Hepatocyte (in vitro differentiated cells): ENCODE measurements at regions not wholly inside any gene's neighbourhood (a gene's known extent, or its start where the extent isn't known, plus 50 kb on each side); places are given as distances from the start of the nearest gene placed in this dataset.

Experiments used
- DNase-seq: peaks from one replicate; pipeline ENCODE4 v3.0.0-alpha.2; 2016; ENCODE audit warnings: low spot score
- H2AFZ ChIP-seq: fragments of 200-600 bp; sonication (generic); 2 replicates; pipeline ENCODE4 v1.6.0; 2016; ENCODE audit warnings: antibody characterized with exemption, mild to moderate bottlenecking
- H3K27ac ChIP-seq: fragments of 200-600 bp; sonication (generic); 2 replicates; pipeline ENCODE4 v1.5.1; 2016; ENCODE audit warnings: mild to moderate bottlenecking
- H3K27me3 ChIP-seq: fragments of 200-600 bp; sonication (generic); 2 replicates; pipeline ENCODE4 v1.6.1; 2016
- H3K36me3 ChIP-seq: fragments of 200-600 bp; sonication (generic); replicated peaks from 2 replicates; pipeline ENCODE4 v1.5.1; 2016; ENCODE audit warnings: low read depth; ENCODE audit not compliant: insufficient read depth
- H3K4me1 ChIP-seq: fragments of 200-600 bp; sonication (generic); 2 replicates; pipeline ENCODE4 v1.5.1; 2016; ENCODE audit warnings: mild to moderate bottlenecking, moderate library complexity; ENCODE audit not compliant: insufficient read depth
- H3K4me2 ChIP-seq: fragments of 200-600 bp; sonication (generic); 2 replicates; pipeline ENCODE4 v1.6.0; 2016
- H3K4me3 ChIP-seq: fragments of 200-600 bp; sonication (generic); 2 replicates; pipeline ENCODE4 v1.5.1; 2016; ENCODE audit warnings: mild to moderate bottlenecking
- H3K79me2 ChIP-seq: fragments of 200-600 bp; sonication (generic); 2 replicates; pipeline ENCODE4 v1.6.0; 2017; ENCODE audit warnings: mild to moderate bottlenecking
- H3K9me2 ChIP-seq: fragments of 200-600 bp; sonication (generic); replicated peaks from 2 replicates; pipeline ENCODE4 v1.6.0; 2017; ENCODE audit warnings: mild to moderate bottlenecking; ENCODE audit not compliant: insufficient read depth
- H3K9me3 ChIP-seq: fragments of 200-600 bp; sonication (generic); 2 replicates; pipeline ENCODE4 v1.5.1; 2016; ENCODE audit warnings: low read depth, mild to moderate bottlenecking
- H4K20me1 ChIP-seq: fragments of 200-600 bp; sonication (generic); 2 replicates; pipeline ENCODE4 v1.6.0; 2016; ENCODE audit warnings: mild to moderate bottlenecking; ENCODE audit not compliant: insufficient read depth, poor library complexity, severe bottlenecking
- CTCF ChIP-seq: fragments of 200-600 bp; sonication (generic); IDR thresholded peaks from 2 replicates; pipeline ENCODE4 v1.5.1; 2016; ENCODE audit warnings: antibody characterized with exemption, mild to moderate bottlenecking; ENCODE audit not compliant: poor library complexity
- EZH2 ChIP-seq: fragments of 200-600 bp; sonication (generic); IDR thresholded peaks from 2 replicates; pipeline ENCODE4 v1.6.1; 2016; ENCODE audit warnings: antibody characterized with exemption, mild to moderate bottlenecking, borderline replicate concordance
- EZH2phosphoT487 ChIP-seq: fragments of 200-600 bp; sonication (generic); IDR thresholded peaks from one replicate; pipeline ENCODE4 v1.6.1; 2018; ENCODE audit warnings: antibody characterized with exemption, mild to moderate bottlenecking, low read depth, moderate library complexity; ENCODE audit not compliant: unreplicated experiment, severe bottlenecking
- WGBS: methylation state at CpG from one replicate; pipeline ENCODE4 v1.1.6; 2016; ENCODE audit warnings: low lambda C conversion rate; ENCODE audit errors: missing lambda C conversion rate; 5-methylcytosine and 5-hydroxymethylcytosine counted together

DNA sequence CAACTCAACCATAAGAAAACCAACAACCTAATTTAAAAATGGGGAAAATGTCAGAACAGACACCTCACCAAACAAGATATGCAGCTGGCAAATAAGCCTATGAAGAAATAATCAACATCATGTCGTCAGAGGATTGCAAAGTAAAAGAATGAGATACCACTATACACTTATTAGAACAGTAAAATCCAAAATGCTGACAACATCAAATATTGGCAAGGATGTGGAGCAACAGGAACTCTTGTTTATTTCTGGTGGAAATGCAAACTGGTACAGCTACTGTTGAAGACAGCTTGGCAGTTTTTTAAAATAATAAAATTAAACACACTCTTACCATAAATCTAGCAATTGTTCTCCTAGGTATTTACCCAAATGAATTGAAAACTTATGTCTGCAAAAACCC is 140.7 kb upstream of the B3GAT1 start:
- Histone ChIP-seq H3K4me3 (no peak overlapping the region), H3K27me3 (no peaks in the 10 kb centered on the region), H3K79me2 (no peaks in the 10 kb centered on the region), H3K27ac (no peak overlapping the region), H3K4me1 (no peaks in the 10 kb centered on the region), H3K9me3 (no peaks in the 10 kb centered on the region), H2AFZ (no peak overlapping the region), H3K9me2 (no peaks in the 10 kb centered on the region), H4K20me1 (no peaks in the 10 kb centered on the region), H3K36me3 (no peaks in the 10 kb centered on the region), H3K4me2 (no peak overlapping the region)
- DNase-seq, result no peak
- TF ChIP-seq EZH2 (no peak), CTCF (no peak), EZH2phosphoT487 (no peak)
- WGBS, result 77% methylated on average over 1 of the region's 1 CpG

GRCh38 chr11:134545521-134545920 is 133.5 kb upstream of the B3GAT1 start:
- no peak for TF ChIP-seq EZH2
- no peak for TF ChIP-seq EZH2phosphoT487
- no peak for TF ChIP-seq CTCF
- no peak overlapping the region for H3K27ac ChIP-seq
- no peaks in the 10 kb centered on the region for H3K27me3 ChIP-seq
- H3K79me2 ChIP-seq, result no peaks in the 10 kb centered on the region
- no peaks in the 10 kb centered on the region for H3K36me3 ChIP-seq
- WGBS, result 90% methylated on average over 5 of the region's 5 CpGs
- H3K4me2 ChIP-seq, result no peak overlapping the region
- no peaks in the 10 kb centered on the region for H4K20me1 ChIP-seq
- H2AFZ ChIP-seq, result no peak overlapping the region
- H3K4me3 ChIP-seq, result no peak overlapping the region
- no peak for DNase-seq
- H3K9me2 ChIP-seq, result no peaks in the 10 kb centered on the region
- H3K4me1 ChIP-seq, result peaks cover 3% of the 10 kb centered on the region
- no peaks in the 10 kb centered on the region for H3K9me3 ChIP-seq

DNA sequence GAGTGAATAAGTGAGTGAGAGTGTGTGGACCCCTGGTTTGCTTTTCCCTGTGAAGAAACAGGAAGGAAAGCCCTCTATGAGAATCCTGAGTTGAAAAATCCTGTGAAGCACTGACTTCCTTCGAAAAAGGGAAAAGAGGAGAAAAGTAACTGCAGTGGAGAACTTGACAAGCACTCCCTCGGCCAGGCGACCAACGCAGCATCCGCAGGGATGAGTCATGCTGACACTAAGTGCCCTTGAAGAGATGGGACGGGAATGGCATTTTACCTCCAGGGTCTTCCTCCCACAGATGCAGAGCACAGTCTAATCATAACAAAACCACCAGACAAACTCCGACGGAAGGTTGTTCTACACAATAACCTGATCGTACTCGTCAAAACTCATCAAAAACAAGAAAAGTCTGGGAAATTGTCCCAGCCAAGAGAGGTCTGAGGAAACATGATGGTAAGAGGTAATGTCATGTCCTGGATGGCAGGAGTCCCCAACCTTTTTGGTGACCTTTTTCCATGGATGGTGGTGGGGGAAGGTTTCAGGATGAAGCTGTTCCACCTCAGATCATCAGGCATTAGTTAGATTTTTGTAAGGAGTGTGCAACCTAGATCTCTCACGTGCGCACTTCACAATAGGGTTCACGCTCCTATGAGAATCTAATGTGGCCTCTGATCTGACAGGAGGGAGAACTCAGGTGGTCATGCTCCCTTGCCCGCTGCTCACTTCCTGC is 132.2 kb upstream of the B3GAT1 start:
- no peak for TF ChIP-seq EZH2
- TF ChIP-seq EZH2phosphoT487, result no peak
- no peak for TF ChIP-seq CTCF
- Histone ChIP-seq H3K4me1 (peaks cover 3% of the 10 kb centered on the region), H3K27ac (no peak overlapping the region), H3K36me3 (no peaks in the 10 kb centered on the region), H4K20me1 (no peaks in the 10 kb centered on the region), H3K79me2 (no peaks in the 10 kb centered on the region), H3K27me3 (no peaks in the 10 kb centered on the region), H2AFZ (no peak overlapping the region), H3K9me3 (no peaks in the 10 kb centered on the region), H3K9me2 (no peaks in the 10 kb centered on the region), H3K4me2 (no peak overlapping the region), H3K4me3 (no peak overlapping the region)
- WGBS, result 62% methylated on average over 14 of the region's 14 CpGs
- no peak for DNase-seq

- no peak overlapping the region for H3K27ac ChIP-seq
- H3K36me3 ChIP-seq, result no peaks in the 10 kb centered on the region
- no peaks in the 10 kb centered on the region for H3K9me2 ChIP-seq
- H3K79me2 ChIP-seq, result no peaks in the 10 kb centered on the region
- no peak overlapping the region for H3K4me3 ChIP-seq
- H3K4me2 ChIP-seq, result no peak overlapping the region
- H3K9me3 ChIP-seq, result no peaks in the 10 kb centered on the region
- H3K27me3 ChIP-seq, result no peaks in the 10 kb centered on the region
- no peaks in the 10 kb centered on the region for H4K20me1 ChIP-seq
- DNase-seq, result no peak
- WGBS, result 93% methylated on average over 4 of the region's 4 CpGs
- no peak overlapping the region for H2AFZ ChIP-seq
- TF ChIP-seq CTCF, result no peak
- TF ChIP-seq EZH2phosphoT487, result no peak
- peaks cover 3% of the 10 kb centered on the region for H3K4me1 ChIP-seq
Measured at GRCh38 chr11:134543645-134544044, 131.6 kb upstream of the B3GAT1 start.
